Ishikawa (cell line): ENCODE measurements at regions not wholly inside any gene's neighbourhood (a gene's known extent, or its start where the extent isn't known, plus 50 kb on each side); places are given as distances from the start of the nearest gene placed in this dataset.

Experiments
- CEBPB ChIP-seq: IDR thresholded peaks from 2 replicates; pipeline ENCODE4 v1.6.1; 2012
- CREB1 ChIP-seq: IDR thresholded peaks from 2 replicates; pipeline ENCODE4 v1.6.1; 2012; ENCODE audit warnings: low read depth
- EGR1 ChIP-seq: IDR thresholded peaks from 2 replicates; pipeline ENCODE4 v1.6.1; 2012
- EP300 ChIP-seq: IDR thresholded peaks from 2 replicates; pipeline ENCODE4 v1.6.1; 2012; ENCODE audit warnings: borderline replicate concordance
- FOXM1 ChIP-seq: IDR thresholded peaks from 2 replicates; pipeline ENCODE4 v1.6.1; 2012; ENCODE audit warnings: low read depth, borderline replicate concordance
- NFIC ChIP-seq: IDR thresholded peaks from 2 replicates; pipeline ENCODE4 v1.6.1; 2012
- RAD21 ChIP-seq: IDR thresholded peaks from 2 replicates; pipeline ENCODE4 v1.6.1; 2012; ENCODE audit warnings: low read depth
- TAF1 ChIP-seq: IDR thresholded peaks from 2 replicates; pipeline ENCODE4 v1.6.1; 2012; ENCODE audit warnings: low read depth, mild to moderate bottlenecking
- TCF12 ChIP-seq: IDR thresholded peaks from 2 replicates; pipeline ENCODE4 v1.6.1; 2012; ENCODE audit warnings: low read depth
- TEAD4 ChIP-seq: IDR thresholded peaks from 2 replicates; pipeline ENCODE4 v1.6.1; 2012
- YY1 ChIP-seq: IDR thresholded peaks from 2 replicates; pipeline ENCODE4 v1.6.1; 2012; ENCODE audit warnings: low read depth
- ZBTB7A ChIP-seq: IDR thresholded peaks from 2 replicates; pipeline ENCODE4 v1.6.1; 2012; ENCODE audit warnings: low read depth
- TF ChIP-seq, protein P1 (sequence below): IDR thresholded peaks from 2 replicates; pipeline ENCODE4 v1.6.1; 2012; ENCODE audit warnings: low read depth, mild to moderate bottlenecking
- TF ChIP-seq, protein P2 (sequence below): IDR thresholded peaks from 2 replicates; pipeline ENCODE4 v1.6.1; 2012
- TF ChIP-seq, protein P3 (sequence below): IDR thresholded peaks from 2 replicates; pipeline ENCODE4 v1.6.1; 2012

DNA sequence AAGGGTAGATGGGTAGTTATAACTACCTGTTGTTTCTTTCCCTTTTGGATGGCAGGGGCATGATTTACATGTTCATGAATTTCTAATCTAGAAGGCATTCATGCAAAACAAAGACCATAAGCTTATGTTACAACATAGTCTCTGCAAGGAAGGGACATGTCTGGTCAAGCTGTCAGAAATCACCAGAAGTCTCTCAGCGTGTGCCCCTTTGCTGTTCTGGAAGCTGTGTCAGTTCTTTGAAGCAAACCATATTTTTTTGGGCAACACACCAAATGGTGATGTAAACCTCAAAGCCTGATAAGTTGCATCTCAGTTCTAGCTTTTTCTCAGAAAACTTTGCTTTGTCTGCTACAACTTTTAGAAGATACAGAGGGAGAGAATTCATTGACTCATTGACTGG is 173.5 kb upstream of the CTAGE1 start:
- no peak for TF ChIP-seq RAD21
- TF ChIP-seq TAF1, result no peak
- TF ChIP-seq, protein P1, sequence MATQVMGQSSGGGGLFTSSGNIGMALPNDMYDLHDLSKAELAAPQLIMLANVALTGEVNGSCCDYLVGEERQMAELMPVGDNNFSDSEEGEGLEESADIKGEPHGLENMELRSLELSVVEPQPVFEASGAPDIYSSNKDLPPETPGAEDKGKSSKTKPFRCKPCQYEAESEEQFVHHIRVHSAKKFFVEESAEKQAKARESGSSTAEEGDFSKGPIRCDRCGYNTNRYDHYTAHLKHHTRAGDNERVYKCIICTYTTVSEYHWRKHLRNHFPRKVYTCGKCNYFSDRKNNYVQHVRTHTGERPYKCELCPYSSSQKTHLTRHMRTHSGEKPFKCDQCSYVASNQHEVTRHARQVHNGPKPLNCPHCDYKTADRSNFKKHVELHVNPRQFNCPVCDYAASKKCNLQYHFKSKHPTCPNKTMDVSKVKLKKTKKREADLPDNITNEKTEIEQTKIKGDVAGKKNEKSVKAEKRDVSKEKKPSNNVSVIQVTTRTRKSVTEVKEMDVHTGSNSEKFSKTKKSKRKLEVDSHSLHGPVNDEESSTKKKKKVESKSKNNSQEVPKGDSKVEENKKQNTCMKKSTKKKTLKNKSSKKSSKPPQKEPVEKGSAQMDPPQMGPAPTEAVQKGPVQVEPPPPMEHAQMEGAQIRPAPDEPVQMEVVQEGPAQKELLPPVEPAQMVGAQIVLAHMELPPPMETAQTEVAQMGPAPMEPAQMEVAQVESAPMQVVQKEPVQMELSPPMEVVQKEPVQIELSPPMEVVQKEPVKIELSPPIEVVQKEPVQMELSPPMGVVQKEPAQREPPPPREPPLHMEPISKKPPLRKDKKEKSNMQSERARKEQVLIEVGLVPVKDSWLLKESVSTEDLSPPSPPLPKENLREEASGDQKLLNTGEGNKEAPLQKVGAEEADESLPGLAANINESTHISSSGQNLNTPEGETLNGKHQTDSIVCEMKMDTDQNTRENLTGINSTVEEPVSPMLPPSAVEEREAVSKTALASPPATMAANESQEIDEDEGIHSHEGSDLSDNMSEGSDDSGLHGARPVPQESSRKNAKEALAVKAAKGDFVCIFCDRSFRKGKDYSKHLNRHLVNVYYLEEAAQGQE, result no peak
- TF ChIP-seq FOXM1, result no peak
- TF ChIP-seq EGR1, result no peak
- no peak for TF ChIP-seq YY1
- TF ChIP-seq TCF12, result no peak
- no peak for TF ChIP-seq TEAD4
- TF ChIP-seq EP300, result no peak
- TF ChIP-seq CEBPB, result no peak
- TF ChIP-seq ZBTB7A, result no peak
- TF ChIP-seq NFIC, result no peak

DNA sequence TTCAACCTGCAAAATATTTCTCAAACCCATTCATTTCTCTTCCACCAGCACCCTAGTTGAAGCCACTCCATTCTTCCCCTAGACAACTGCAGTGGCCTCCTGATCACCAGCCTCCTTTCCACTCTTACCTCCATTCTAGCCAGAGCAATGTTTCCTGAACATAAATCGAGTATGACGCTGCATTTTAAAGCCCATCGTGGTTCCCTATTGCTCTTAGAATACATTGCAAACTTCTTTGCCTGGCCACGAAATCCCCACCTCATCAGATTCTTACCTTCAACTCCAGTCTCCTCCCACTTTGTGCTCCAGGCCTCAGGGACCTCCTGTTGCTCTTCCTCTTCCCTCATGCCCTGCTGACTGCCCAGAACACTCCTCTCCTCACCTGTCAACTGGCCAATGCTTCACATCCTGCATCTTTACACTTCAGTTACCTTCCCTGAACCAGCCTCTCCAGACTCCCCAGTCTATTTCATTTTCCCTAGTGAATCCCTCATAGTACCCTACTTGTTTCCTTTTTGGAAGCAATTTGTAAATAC is 176.5 kb upstream of the CTAGE1 start:
- TF ChIP-seq CEBPB (no peak), YY1 (no peak), TEAD4 (no peak), FOXM1 (no peak)
- TF ChIP-seq, protein P2, sequence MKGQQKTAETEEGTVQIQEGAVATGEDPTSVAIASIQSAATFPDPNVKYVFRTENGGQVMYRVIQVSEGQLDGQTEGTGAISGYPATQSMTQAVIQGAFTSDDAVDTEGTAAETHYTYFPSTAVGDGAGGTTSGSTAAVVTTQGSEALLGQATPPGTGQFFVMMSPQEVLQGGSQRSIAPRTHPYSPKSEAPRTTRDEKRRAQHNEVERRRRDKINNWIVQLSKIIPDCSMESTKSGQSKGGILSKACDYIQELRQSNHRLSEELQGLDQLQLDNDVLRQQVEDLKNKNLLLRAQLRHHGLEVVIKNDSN, result no peak

DNA sequence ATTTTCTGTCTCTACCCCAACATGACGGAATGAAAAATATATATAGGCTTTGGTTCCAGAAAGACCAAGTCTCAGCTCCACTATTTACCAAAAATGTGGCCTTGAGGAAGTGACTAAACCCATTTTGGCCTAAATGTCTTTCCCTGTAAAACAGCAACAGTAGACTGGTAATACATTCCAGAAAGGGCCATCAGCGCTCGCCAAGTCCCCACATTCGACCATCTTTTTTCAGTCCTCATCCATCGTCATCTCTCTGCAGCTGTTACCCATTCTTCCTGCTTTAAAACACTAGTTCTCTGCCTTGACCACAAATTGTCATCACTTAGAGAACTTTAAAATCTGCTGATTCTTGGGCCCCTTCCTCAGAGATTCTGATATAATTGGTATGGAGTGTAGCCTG is 183.8 kb upstream of the CTAGE1 start:
- TF ChIP-seq ZBTB7A (no peak), NFIC (no peak), EGR1 (no peak), RAD21 (no peak), TCF12 (no peak), TEAD4 (no peak), CEBPB (no peak), FOXM1 (no peak), YY1 (no peak), EP300 (no peak), TAF1 (no peak), CREB1 (no peak)
- TF ChIP-seq, protein P2, result no peak
- TF ChIP-seq, protein P1, result no peak
- TF ChIP-seq, protein P3, sequence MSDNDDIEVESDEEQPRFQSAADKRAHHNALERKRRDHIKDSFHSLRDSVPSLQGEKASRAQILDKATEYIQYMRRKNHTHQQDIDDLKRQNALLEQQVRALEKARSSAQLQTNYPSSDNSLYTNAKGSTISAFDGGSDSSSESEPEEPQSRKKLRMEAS, result no peak

DNA sequence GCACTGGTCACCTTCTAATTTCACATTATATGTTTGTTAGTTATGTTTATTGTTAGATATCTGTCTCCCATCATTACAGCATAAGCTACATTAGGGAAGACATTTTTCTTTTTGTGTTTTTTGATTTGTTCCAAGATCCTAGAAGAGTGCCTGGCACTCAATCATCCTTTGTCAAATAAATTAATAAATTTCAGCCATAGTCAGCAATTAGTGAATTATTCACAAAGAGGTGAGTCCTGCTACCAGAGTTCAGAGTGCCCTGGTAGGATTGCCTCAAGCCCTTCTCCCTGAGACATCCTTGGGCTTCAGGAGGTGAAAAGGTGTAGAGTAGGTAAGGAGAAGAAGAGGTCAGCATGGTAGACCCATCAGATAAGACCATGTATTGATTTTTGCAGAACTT is 186.2 kb upstream of the CTAGE1 start:
- TF ChIP-seq YY1 (no peak), ZBTB7A (no peak), RAD21 (no peak), TAF1 (no peak), NFIC (no peak), EGR1 (no peak), TCF12 (no peak), FOXM1 (no peak), TEAD4 (no peak), EP300 (no peak), CEBPB (no peak), CREB1 (no peak)
- TF ChIP-seq, protein P1, result no peak
- TF ChIP-seq, protein P3, result no peak
- TF ChIP-seq, protein P2, result no peak
